Activated naive CD8-positive, alpha-beta T cell treated with anti-CD3 and anti-CD28 coated beads, Interleukin-2, amount 50 U/mL, for 24 hours (primary cell): ENCODE measurements at regions not wholly inside any gene's neighbourhood (a gene's known extent, or its start where the extent isn't known, plus 50 kb on each side); places are given as distances from the start of the nearest gene placed in this dataset.
"Not testable (repeated sequence)": the region's sequence is repeated elsewhere in the genome, so short reads cannot be mapped to it uniquely, and the experiment has no call there.

Experiments
- ATAC-seq: fragments of 150-1000 bp; cut with Tn5 transposase; one replicate; pipeline ENCODE4 v1.10.0; 2021
- DNase-seq: peaks from one replicate; pipeline ENCODE4 v3.0.0; 2021
- H3K27ac Mint-ChIP-seq: one replicate; pipeline ENCODE4 v1.8.0; 2021; ENCODE audit warnings: mild to moderate bottlenecking, mixed read lengths
- H3K27me3 Mint-ChIP-seq: one replicate; pipeline ENCODE4 v1.8.0; 2021; ENCODE audit warnings: mixed read lengths
- H3K36me3 Mint-ChIP-seq: one replicate; pipeline ENCODE4 v1.8.0; 2021; ENCODE audit warnings: low read depth, mixed read lengths
- H3K4me1 Mint-ChIP-seq: one replicate; pipeline ENCODE4 v1.8.0; 2021; ENCODE audit warnings: mixed read lengths
- H3K4me3 Mint-ChIP-seq: one replicate; pipeline ENCODE4 v1.8.0; 2021; ENCODE audit warnings: mild to moderate bottlenecking, moderate library complexity, mixed read lengths
- H3K9me3 Mint-ChIP-seq: one replicate; pipeline ENCODE4 v1.8.0; 2021; ENCODE audit warnings: mixed read lengths

GRCh38 chr3:164451072-164451910 lies 627.0 kb downstream of the SI start:
- Mint-ChIP-seq H3K27ac (no peak overlapping the region), H3K36me3 (no peaks in the 10 kb centered on the region), H3K9me3 (peaks cover 7% of the 10 kb centered on the region), H3K27me3 (no peaks in the 10 kb centered on the region), H3K4me1 (no peaks in the 10 kb centered on the region), H3K4me3 (no peak overlapping the region)
- ATAC-seq: no peak
- no peak for DNase-seq

DNA sequence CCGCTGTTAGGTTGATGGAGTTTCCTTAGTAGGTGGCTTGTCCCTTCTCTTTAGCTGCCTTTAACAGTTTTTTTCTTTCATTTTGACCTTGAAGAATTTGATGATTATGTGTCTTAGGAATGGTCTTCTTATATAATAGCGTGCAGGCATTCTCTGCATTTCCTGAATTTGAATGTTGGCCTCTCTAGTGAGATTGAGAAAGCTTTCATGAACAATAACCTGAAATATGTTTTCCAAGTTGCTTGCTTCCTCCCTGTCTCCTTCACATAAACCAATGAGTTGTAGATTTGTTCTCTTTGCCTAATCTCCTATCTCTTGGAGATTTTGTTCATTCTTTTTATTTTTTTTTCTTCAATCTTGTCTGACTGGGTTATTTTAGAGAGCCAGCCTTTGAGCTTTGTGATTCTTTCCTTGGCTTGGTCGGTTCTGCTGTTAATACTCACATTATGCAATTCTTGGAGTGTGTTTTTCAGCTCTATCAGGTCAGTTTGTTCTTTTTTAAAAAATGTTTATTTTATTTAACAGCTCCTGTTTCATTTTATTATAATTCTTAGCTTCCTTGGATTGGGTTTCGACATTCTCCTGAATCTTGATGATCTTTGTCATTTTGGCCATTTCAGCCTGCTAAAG lies 627.9 kb downstream of the SI start:
- DNase-seq: no peak
- H3K27me3 Mint-ChIP-seq: no peaks in the 10 kb centered on the region

GRCh38 chr3:164419220-164419619 lies 659.1 kb downstream of the SI start:
- Mint-ChIP-seq H3K27ac (no peak overlapping the region), H3K9me3 (peaks cover 8% of the 10 kb centered on the region), H3K36me3 (no peaks in the 10 kb centered on the region), H3K27me3 (no peaks in the 10 kb centered on the region), H3K4me1 (no peaks in the 10 kb centered on the region), H3K4me3 (no peak overlapping the region)
- DNase-seq (no peak), ATAC-seq (no peak)

More for the DNA sequence above, 627.9 kb downstream of the SI start:
- Mint-ChIP-seq H3K27ac (no peak overlapping the region), H3K9me3 (peaks cover 7% of the 10 kb centered on the region), H3K4me3 (no peak overlapping the region), H3K4me1 (no peaks in the 10 kb centered on the region), H3K36me3 (no peaks in the 10 kb centered on the region)
- no peak for ATAC-seq

GRCh38 chr3:164418414-164418813 lies 659.9 kb downstream of the SI start:
- H3K4me3 Mint-ChIP-seq: no peak overlapping the region
- H3K36me3 Mint-ChIP-seq: no peaks in the 10 kb centered on the region
- no peak overlapping the region for H3K27ac Mint-ChIP-seq
- H3K27me3 Mint-ChIP-seq: no peaks in the 10 kb centered on the region
- DNase-seq (no peak), ATAC-seq (no peak)
- H3K9me3 Mint-ChIP-seq: peaks cover 4% of the 10 kb centered on the region
- H3K4me1 Mint-ChIP-seq: no peaks in the 10 kb centered on the region

- H3K4me3 Mint-ChIP-seq: no peak overlapping the region
- ATAC-seq (no peak), DNase-seq (no peak)
- H3K9me3 Mint-ChIP-seq: peaks cover 4% of the 10 kb centered on the region
- no peak overlapping the region for H3K27ac Mint-ChIP-seq
- H3K4me1 Mint-ChIP-seq: no peaks in the 10 kb centered on the region
- no peaks in the 10 kb centered on the region for H3K36me3 Mint-ChIP-seq
- H3K27me3 Mint-ChIP-seq: no peaks in the 10 kb centered on the region
Measured at GRCh38 chr3:164417955-164418354, 660.3 kb downstream of the SI start.

- no peaks in the 10 kb centered on the region for H3K36me3 Mint-ChIP-seq
- no peaks in the 10 kb centered on the region for H3K9me3 Mint-ChIP-seq
- ATAC-seq (no peak), DNase-seq (no peak)
- no peak overlapping the region for H3K4me3 Mint-ChIP-seq
- no peaks in the 10 kb centered on the region for H3K27me3 Mint-ChIP-seq
- no peak overlapping the region for H3K27ac Mint-ChIP-seq
- H3K4me1 Mint-ChIP-seq: no peaks in the 10 kb centered on the region
Measured at GRCh38 chr3:164416491-164417222, 661.6 kb downstream of the SI start.

- Mint-ChIP-seq H3K9me3 (peaks cover 7% of the 10 kb centered on the region), H3K4me1 (no peaks in the 10 kb centered on the region), H3K27ac (no peak overlapping the region), H3K36me3 (no peaks in the 10 kb centered on the region), H3K4me3 (no peak overlapping the region), H3K27me3 (no peaks in the 10 kb centered on the region)
- DNase-seq (no peak), ATAC-seq (no peak)
Measured at GRCh38 chr3:164408326-164408725, 670.0 kb downstream of the SI start.

DNA sequence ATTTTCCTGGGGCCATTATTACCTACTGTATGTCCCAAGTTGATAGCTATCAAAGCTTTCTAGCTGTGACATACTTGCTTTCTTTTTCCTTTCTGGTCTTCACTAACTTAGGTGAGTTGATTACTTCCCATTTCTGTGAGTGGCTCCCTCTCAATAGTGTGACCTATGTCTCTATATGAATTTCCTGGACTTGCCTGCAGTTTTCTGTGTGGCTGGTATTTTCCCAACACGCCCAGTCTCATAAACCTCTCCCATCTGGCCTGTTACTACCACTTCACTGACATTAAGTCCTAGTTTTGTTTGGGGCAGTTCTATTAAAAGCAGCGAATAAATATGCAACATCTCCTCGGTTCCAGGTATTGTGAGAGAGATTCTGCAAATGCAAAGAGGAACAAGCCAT lies 671.2 kb downstream of the SI start:
- Mint-ChIP-seq H3K36me3 (no peaks in the 10 kb centered on the region), H3K4me1 (no peaks in the 10 kb centered on the region), H3K9me3 (peaks cover 10% of the 10 kb centered on the region), H3K4me3 (no peak overlapping the region), H3K27ac (no peak overlapping the region), H3K27me3 (no peaks in the 10 kb centered on the region)
- DNase-seq: no peak
- ATAC-seq: no peak

GRCh38 chr3:164406281-164406680 lies 672.0 kb downstream of the SI start:
- no peak for DNase-seq
- H3K4me1 Mint-ChIP-seq: no peaks in the 10 kb centered on the region
- H3K27me3 Mint-ChIP-seq: no peaks in the 10 kb centered on the region
- H3K4me3 Mint-ChIP-seq: no peak overlapping the region
- no peak overlapping the region for H3K27ac Mint-ChIP-seq
- H3K9me3 Mint-ChIP-seq: peaks cover 10% of the 10 kb centered on the region
- no peaks in the 10 kb centered on the region for H3K36me3 Mint-ChIP-seq
- ATAC-seq: no peak

DNA sequence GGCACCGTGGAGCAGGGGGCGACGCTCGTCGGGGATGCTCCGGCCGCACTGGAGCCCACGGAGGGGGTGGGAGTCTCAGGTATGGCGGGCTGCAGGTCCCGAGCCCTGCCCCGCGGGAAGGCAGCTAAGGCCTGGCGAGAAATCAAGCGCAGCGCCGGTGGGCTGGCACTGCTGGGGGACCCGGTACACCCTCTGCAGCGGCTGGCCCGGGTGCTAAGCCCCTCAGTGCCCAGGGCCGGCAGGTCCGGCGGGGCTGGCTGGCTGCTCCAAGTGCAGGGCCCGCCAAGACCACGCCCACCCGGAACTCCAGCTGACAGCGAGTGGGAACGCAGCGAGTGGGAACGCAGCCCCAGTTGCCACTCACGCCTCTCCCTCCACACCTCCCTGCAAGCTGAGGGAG lies 676.4 kb downstream of the SI start:
- Mint-ChIP-seq H3K9me3 (peaks cover 4% of the 10 kb centered on the region), H3K4me3 (no peak overlapping the region), H3K4me1 (no peaks in the 10 kb centered on the region), H3K27me3 (no peaks in the 10 kb centered on the region), H3K36me3 (no peaks in the 10 kb centered on the region), H3K27ac (no peak overlapping the region)
- ATAC-seq: no peak
- no peak for DNase-seq

DNA sequence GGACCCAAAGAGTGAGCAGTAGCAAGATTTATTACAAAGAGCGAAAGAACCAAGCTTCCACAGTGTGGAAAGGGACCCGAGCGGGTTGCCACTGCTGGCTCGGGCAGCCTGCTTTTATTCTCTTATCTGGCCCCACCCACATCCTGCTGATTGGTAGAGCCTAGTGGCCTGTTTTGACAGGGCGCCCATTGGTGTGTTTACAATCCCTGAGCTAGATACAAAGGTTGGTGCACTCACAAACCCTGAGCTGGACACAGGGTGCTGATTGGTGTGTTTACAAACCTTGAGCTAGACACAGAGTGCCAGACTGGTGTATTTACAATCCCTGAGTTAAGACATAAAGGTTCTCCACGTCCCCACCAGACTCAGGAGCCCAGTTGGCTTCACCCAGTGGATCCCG lies 676.9 kb downstream of the SI start:
- H3K27ac Mint-ChIP-seq, H3K36me3 Mint-ChIP-seq, DNase-seq, H3K4me1 Mint-ChIP-seq, H3K4me3 Mint-ChIP-seq, H3K9me3 Mint-ChIP-seq, H3K27me3 Mint-ChIP-seq, ATAC-seq: not testable (repeated sequence)

GRCh38 chr3:164397462-164397861 lies 680.8 kb downstream of the SI start:
- no peaks in the 10 kb centered on the region for H3K27me3 Mint-ChIP-seq
- ATAC-seq (no peak), DNase-seq (no peak)
- H3K9me3 Mint-ChIP-seq: no peaks in the 10 kb centered on the region
- no peak overlapping the region for H3K4me3 Mint-ChIP-seq
- H3K27ac Mint-ChIP-seq: no peak overlapping the region
- H3K36me3 Mint-ChIP-seq: no peaks in the 10 kb centered on the region
- no peaks in the 10 kb centered on the region for H3K4me1 Mint-ChIP-seq

GRCh38 chr3:164393171-164393570 lies 685.1 kb downstream of the SI start:
- H3K27me3 Mint-ChIP-seq: no peaks in the 10 kb centered on the region
- ATAC-seq: no peak

GRCh38 chr3:164390046-164390445 lies 688.2 kb downstream of the SI start:
- Mint-ChIP-seq H3K27ac (no peak overlapping the region), H3K36me3 (no peaks in the 10 kb centered on the region), H3K27me3 (no peaks in the 10 kb centered on the region), H3K9me3 (peaks cover 10% of the 10 kb centered on the region), H3K4me3 (no peak overlapping the region), H3K4me1 (no peaks in the 10 kb centered on the region)
- ATAC-seq (no peak), DNase-seq (no peak)

More at GRCh38 chr3:164393171-164393570, 685.1 kb downstream of the SI start:
- no peak for DNase-seq
- Mint-ChIP-seq H3K27ac (no peak overlapping the region), H3K4me3 (no peak overlapping the region), H3K9me3 (peaks cover 7% of the 10 kb centered on the region), H3K4me1 (no peaks in the 10 kb centered on the region), H3K36me3 (no peaks in the 10 kb centered on the region)

DNA sequence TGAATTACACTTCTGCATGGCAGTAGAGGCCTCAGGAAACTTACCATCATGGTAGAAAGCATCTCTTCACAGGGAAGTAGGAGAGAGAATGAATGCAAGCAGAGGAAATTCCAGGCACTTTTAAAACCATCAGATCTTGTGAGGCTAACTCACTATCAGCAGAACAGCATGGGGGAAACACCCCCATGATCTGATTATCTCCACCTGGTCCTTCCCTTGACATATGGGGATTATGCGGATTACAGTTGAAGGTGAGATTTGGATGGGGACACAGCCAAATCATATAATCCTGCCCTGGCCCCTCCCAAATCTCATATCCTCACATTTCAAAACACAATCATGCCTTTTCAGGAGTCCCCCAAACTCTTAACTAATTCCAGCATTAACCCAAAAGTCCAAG lies 691.1 kb downstream of the SI start:
- peaks cover 12% of the 10 kb centered on the region for H3K9me3 Mint-ChIP-seq
- no peaks in the 10 kb centered on the region for H3K36me3 Mint-ChIP-seq
- H3K27ac Mint-ChIP-seq: no peak overlapping the region
- DNase-seq (no peak), ATAC-seq (no peak)
- H3K4me3 Mint-ChIP-seq: no peak overlapping the region
- no peaks in the 10 kb centered on the region for H3K4me1 Mint-ChIP-seq
- no peaks in the 10 kb centered on the region for H3K27me3 Mint-ChIP-seq
